IMR-90 (cell line): ENCODE measurements at regions not wholly inside any gene's neighbourhood (a gene's known extent, or its start where the extent isn't known, plus 50 kb on each side); places are given as distances from the start of the nearest gene placed in this dataset.
A peak's percentile ranks its signal among the peaks of the same experiment; 100 is the strongest.

Experiments used
- ATAC-seq: fragments of 200-7000 bp; cut with Tn5 transposase; 2 replicates; pipeline ENCODE4 v1.9.1; 2020; ENCODE audit warnings: low read depth, mild to moderate bottlenecking, moderate library complexity
- BruUV-seq: library from RNA; stranded (reverse); fragments of 400-500 nt; replicated peaks from 2 replicates; lab custom pipeline; 2021; lab: Mats Ljungman, UMichigan
- CTCF ChIA-PET: fragments of 300-600 bp; formaldehyde crosslinking; extraction: SDS; loops from one replicate; lab custom pipeline; 2021; ENCODE audit warnings: antibody characterized with exemption; lab: Yijun Ruan, JAX
- POLR2A ChIA-PET: fragments of 300-600 bp; sonication (Branson Sonifier 250); formaldehyde crosslinking; loops from one replicate; lab custom pipeline; 2022; ENCODE audit warnings: antibody characterized with exemption; ENCODE audit not compliant: unreplicated experiment; lab: Charles Lee
- DNase-seq: peaks from one replicate; pipeline ENCODE4 v3.0.0; 2013
- H2AFZ ChIP-seq: replicated peaks from 2 replicates; pipeline ENCODE3; 2013; ENCODE audit warnings: low read length, mild to moderate bottlenecking; ENCODE audit not compliant: poor library complexity
- H2AK5ac ChIP-seq: 2 replicates; pipeline ENCODE4 v1.6.1; 2013; ENCODE audit warnings: low read depth, low read length, inconsistent platforms
- H2AK9ac ChIP-seq: replicated peaks from 2 replicates; pipeline ENCODE3; 2013; ENCODE audit warnings: mild to moderate bottlenecking, low read depth, low read length, moderate library complexity; ENCODE audit not compliant: poor library complexity
- H2BK120ac ChIP-seq: 2 replicates; pipeline ENCODE4 v1.6.1; 2013; ENCODE audit warnings: low read depth, low read length, inconsistent platforms
- H2BK15ac ChIP-seq: 3 replicates; pipeline ENCODE4 v1.6.1; 2013; ENCODE audit warnings: low read depth, low read length, inconsistent platforms
- H2BK20ac ChIP-seq: 2 replicates; pipeline ENCODE4 v1.6.1; 2013; ENCODE audit warnings: low read depth, mild to moderate bottlenecking, inconsistent platforms, low read length, moderate library complexity
- H2BK5ac ChIP-seq: 2 replicates; pipeline ENCODE4 v1.6.1; 2013; ENCODE audit warnings: mild to moderate bottlenecking, low read depth, low read length, inconsistent platforms; ENCODE audit not compliant: poor library complexity, severe bottlenecking
- H3K14ac ChIP-seq: replicated peaks from 2 replicates; pipeline ENCODE4 v1.6.1; 2013; ENCODE audit warnings: low read depth, low read length, inconsistent platforms
- H3K18ac ChIP-seq: 2 replicates; pipeline ENCODE4 v1.6.1; 2013; ENCODE audit warnings: low read depth, low read length, control low read depth
- H3K23ac ChIP-seq: 2 replicates; pipeline ENCODE4 v1.6.1; 2013; ENCODE audit warnings: low read depth, low read length, inconsistent platforms
- H3K27ac ChIP-seq: 2 replicates; pipeline ENCODE4 v1.5.1; 2013; ENCODE audit warnings: mild to moderate bottlenecking, control low read depth, low read length; ENCODE audit not compliant: insufficient read depth
- H3K27me3 ChIP-seq: 2 replicates; pipeline ENCODE4 v1.6.1; 2013; ENCODE audit warnings: low read length; ENCODE audit not compliant: control insufficient read depth, insufficient read depth
- H3K36me3 ChIP-seq: 2 replicates; pipeline ENCODE4 v1.6.1; 2013; ENCODE audit warnings: low read length, mixed read lengths; ENCODE audit not compliant: control insufficient read depth, insufficient read depth
- H3K4ac ChIP-seq: 2 replicates; pipeline ENCODE4 v1.6.1; 2013; ENCODE audit warnings: low read depth, low read length, inconsistent platforms
- H3K4me1 ChIP-seq: 2 replicates; pipeline ENCODE4 v1.6.1; 2013; ENCODE audit warnings: low read length, mixed read lengths; ENCODE audit not compliant: control insufficient read depth, insufficient read depth
- H3K4me2 ChIP-seq: 2 replicates; pipeline ENCODE4 v1.6.1; 2013; ENCODE audit warnings: low read depth, mild to moderate bottlenecking, control low read depth, low read length, moderate library complexity
- H3K4me3 ChIP-seq: 2 replicates; pipeline ENCODE4 v1.5.1; 2013; ENCODE audit warnings: low read depth, mild to moderate bottlenecking, control low read depth, low read length, moderate library complexity; ENCODE audit not compliant: insufficient read depth
- H3K56ac ChIP-seq: 2 replicates; pipeline ENCODE4 v1.6.1; 2013; ENCODE audit warnings: low read length, inconsistent platforms; ENCODE audit not compliant: insufficient read depth; ENCODE audit errors: extremely low read depth
- H3K79me1 ChIP-seq, 2 experiments: 2 replicates each; pipeline ENCODE4 v1.6.1; 2013; ENCODE audit warnings: low read length in 2 of 2, inconsistent platforms in 1 of 2, low read depth in 1 of 2
- H3K9ac ChIP-seq: 2 replicates; pipeline ENCODE4 v1.6.1; 2013; ENCODE audit warnings: low read depth, low read length, control low read depth
- H3K9me1 ChIP-seq: 2 replicates; pipeline ENCODE4 v1.6.1; 2013; ENCODE audit warnings: low read length, inconsistent platforms; ENCODE audit not compliant: insufficient read depth
- H3K9me3 ChIP-seq: 2 replicates; pipeline ENCODE4 v1.6.1; 2013; ENCODE audit warnings: low read length; ENCODE audit not compliant: control insufficient read depth, insufficient read depth
- H4K20me1 ChIP-seq: 2 replicates; pipeline ENCODE4 v1.6.1; 2013; ENCODE audit warnings: low read length, inconsistent platforms; ENCODE audit not compliant: insufficient read depth
- H4K5ac ChIP-seq: 2 replicates; pipeline ENCODE4 v1.6.1; 2013; ENCODE audit warnings: mild to moderate bottlenecking, low read depth, low read length, control low read depth
- H4K8ac ChIP-seq, 2 experiments: 2 replicates each; pipeline ENCODE4 v1.6.1; 2013; ENCODE audit warnings: low read depth in 2 of 2, low read length in 2 of 2, control low read depth in 1 of 2, inconsistent platforms in 1 of 2
- H4K91ac ChIP-seq: 2 replicates; pipeline ENCODE4 v1.6.1; 2013; ENCODE audit warnings: low read depth, low read length, inconsistent platforms; ENCODE audit not compliant: insufficient read depth
- CTCF ChIP-seq: conservative IDR thresholded peaks from 2 replicates; pipeline ENCODE4 v1.5.1; 2012; ENCODE audit warnings: mild to moderate bottlenecking, low read depth, low read length, improper control_type of control experiment
- MXI1 ChIP-seq: IDR thresholded peaks from 2 replicates; pipeline ENCODE4 v1.6.1; 2012; ENCODE audit warnings: low read depth, mild to moderate bottlenecking, low read length, moderate library complexity, borderline replicate concordance
- POLR2A ChIP-seq: IDR thresholded peaks from 2 replicates; pipeline ENCODE4 v1.6.1; 2012; ENCODE audit warnings: mild to moderate bottlenecking, low read depth, low read length
- WGBS, 2 experiments: methylation state at CpG; one replicate each; pipeline versions ENCODE4 v1.1.5 to v1.1.7; 2013; ENCODE audit warnings: missing lambda C conversion rate in 2 of 2; ENCODE audit not compliant: insufficient read length in 1 of 2; ENCODE audit errors: extremely low coverage in 2 of 2; 5-methylcytosine and 5-hydroxymethylcytosine counted together
- dilution Hi-C: fragments of 300-500 bp; cut with HindIII; formaldehyde crosslinking; loops from one replicate; pipeline ENCODE4 v1.14.3; 2018; ENCODE audit warnings: low sequenced_read_pairs; ENCODE audit not compliant: unreplicated experiment
- in situ Hi-C: fragments of 300-500 bp; cut with MboI; formaldehyde crosslinking; loops from 3 replicates; pipeline ENCODE4 v1.14.3; 2019; ENCODE audit warnings: low sequenced_read_pairs, inconsistent platforms, mixed read lengths
- intact Hi-C: fragments of 100-400 bp; cut with micrococcal nuclease; formaldehyde crosslinking; loops from 2 replicates; pipeline ENCODE4 v1.10.0; 2022

DNA sequence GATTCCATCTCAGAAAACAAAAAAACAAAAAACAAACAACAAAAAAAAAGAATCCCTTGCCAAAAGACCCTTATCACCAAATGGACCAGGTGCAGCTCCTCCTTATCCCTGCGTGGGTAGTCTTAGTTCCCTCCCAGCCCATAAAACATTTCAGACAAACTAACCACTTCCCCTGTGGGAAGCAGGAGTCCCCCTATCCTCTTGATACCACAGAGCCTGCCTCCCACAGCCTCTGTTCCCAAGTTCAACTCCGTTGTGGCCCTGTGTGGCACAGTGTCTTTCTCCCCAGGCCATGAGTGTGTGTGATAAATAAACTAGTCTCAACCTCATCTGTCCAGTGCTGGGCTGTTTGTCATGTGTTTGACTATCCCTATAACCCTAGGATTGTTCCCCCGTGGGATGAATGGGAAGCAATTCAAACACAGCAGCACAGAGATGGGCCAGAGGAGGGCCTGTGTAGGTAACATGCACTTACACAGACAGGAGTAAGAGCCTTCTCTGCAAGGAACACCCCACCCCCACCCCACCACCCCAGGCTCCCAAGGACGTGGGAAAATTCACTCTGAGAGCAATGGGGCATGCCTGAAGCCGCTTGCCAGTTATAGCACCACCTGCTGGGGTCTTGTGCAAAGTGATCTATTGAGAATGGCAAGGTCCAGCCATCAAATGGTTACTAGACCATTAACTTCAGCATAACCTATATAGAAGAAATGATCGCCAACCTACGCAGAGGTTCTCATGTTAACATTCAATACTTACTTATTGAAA, 147.1 kb upstream of the GHITM start:
- Histone ChIP-seq H3K27me3 (no peaks in the 10 kb centered on the region), H3K4me2 (no peak overlapping the region), H3K4ac (no peak overlapping the region), H3K14ac (no peak overlapping the region), H4K8ac (no peak overlapping the region), H4K91ac (no peak overlapping the region), H3K56ac (no peak overlapping the region), H3K4me1 (no peaks in the 10 kb centered on the region), H2BK5ac (no peak overlapping the region), H2AK5ac (no peak overlapping the region), H2BK20ac (no peak overlapping the region), H3K4me3 (no peak overlapping the region), H3K23ac (no peak overlapping the region), H4K20me1 (no peaks in the 10 kb centered on the region), H3K9me3 (0 out of 2 replicates have a peak, but pooled peaks cover 5% of the 10 kb centered on the region), H2BK15ac (no peak overlapping the region), H3K9me1 (no peaks in the 10 kb centered on the region), H2AK9ac (no peak overlapping the region), H3K18ac (no peak overlapping the region), H3K36me3 (no peaks in the 10 kb centered on the region), H2BK120ac (no peak overlapping the region), H3K9ac (no peak overlapping the region), H4K5ac (no peak overlapping the region), H3K79me1 (no peaks in the 10 kb centered on the region), H2AFZ (no peak overlapping the region), H3K27ac (no peak overlapping the region)
- ATAC-seq (no peak), DNase-seq (no peak)
- dilution Hi-C loops (no loop called here), intact Hi-C loops (no loop called here), in situ Hi-C loops (no loop called here)
- BruUV-seq: no TSS peak
- CTCF ChIA-PET: no interaction called here
- 33% methylated on average over 1 of the region's 7 CpGs; no CpG with 5 or more reads in 1 of the 2 experiments for whole genome bisulfite sequencing, 2 experiments
- POLR2A ChIA-PET: no interaction called here
- TF ChIP-seq MXI1 (no peak), CTCF (peak; percentile 27; the same call in 1 of the 2 replicates), POLR2A (no peak)
